ENCODE measurements at regions not wholly inside any gene's neighbourhood (a gene's known extent, or its start where the extent isn't known, plus 50 kb on each side); places are given as distances from the start of the nearest gene placed in this dataset.

- no peak for DNase-seq (ENCODE audit: low spot score in 2 of 2)
- no peak overlapping the region for H3K27ac Mint-ChIP-seq
- H3K4me3 Mint-ChIP-seq, result no peak overlapping the region
- no peaks in the 10 kb centered on the region for H3K27me3 Mint-ChIP-seq
- H3K4me1 Mint-ChIP-seq, result no peaks in the 10 kb centered on the region
- no peak for ATAC-seq (ENCODE audit: low read depth)
- peaks cover 14% of the 10 kb centered on the region for H3K36me3 Mint-ChIP-seq
- H3K9me3 Mint-ChIP-seq, result peaks cover 3% of the 10 kb centered on the region
Measured at GRCh38 chr16:72266836-72267235, 94.9 kb upstream of the PMFBP1 start.

- no peak overlapping the region for H3K27ac Mint-ChIP-seq
- no peak overlapping the region for H3K4me3 Mint-ChIP-seq
- peaks cover 3% of the 10 kb centered on the region for H3K9me3 Mint-ChIP-seq
- DNase-seq (ENCODE audit: low spot score in 2 of 2) (no peak), ATAC-seq (ENCODE audit: low read depth) (no peak)
- no peaks in the 10 kb centered on the region for H3K4me1 Mint-ChIP-seq
- H3K36me3 Mint-ChIP-seq, result peaks cover 12% of the 10 kb centered on the region
- no peaks in the 10 kb centered on the region for H3K27me3 Mint-ChIP-seq
Measured at GRCh38 chr16:72264771-72265170, 92.8 kb upstream of the PMFBP1 start.

GRCh38 chr16:72262711-72263110 is 90.8 kb upstream of the PMFBP1 start:
- no peak overlapping the region for H3K27ac Mint-ChIP-seq
- H3K4me1 Mint-ChIP-seq, result no peaks in the 10 kb centered on the region
- H3K36me3 Mint-ChIP-seq, result no peaks in the 10 kb centered on the region
- no peaks in the 10 kb centered on the region for H3K9me3 Mint-ChIP-seq
- no peaks in the 10 kb centered on the region for H3K27me3 Mint-ChIP-seq
- DNase-seq (ENCODE audit: low spot score in 2 of 2) (no peak), ATAC-seq (ENCODE audit: low read depth) (no peak)
- no peak overlapping the region for H3K4me3 Mint-ChIP-seq

- ATAC-seq (ENCODE audit: low read depth), result no peak
- no peaks in the 10 kb centered on the region for H3K36me3 Mint-ChIP-seq
- no peaks in the 10 kb centered on the region for H3K27me3 Mint-ChIP-seq
- H3K27ac Mint-ChIP-seq, result no peak overlapping the region
- DNase-seq (ENCODE audit: low spot score in 2 of 2), result no peak
- H3K9me3 Mint-ChIP-seq, result no peaks in the 10 kb centered on the region
- H3K4me1 Mint-ChIP-seq, result no peaks in the 10 kb centered on the region
- no peak overlapping the region for H3K4me3 Mint-ChIP-seq
Measured at GRCh38 chr16:72261127-72261526, 89.2 kb upstream of the PMFBP1 start.

GRCh38 chr16:72256398-72257066 is 84.6 kb upstream of the PMFBP1 start:
- Mint-ChIP-seq H3K9me3 (no peaks in the 10 kb centered on the region), H3K4me1 (no peaks in the 10 kb centered on the region), H3K4me3 (no peak overlapping the region), H3K27ac (no peak overlapping the region), H3K27me3 (no peaks in the 10 kb centered on the region), H3K36me3 (no peaks in the 10 kb centered on the region)
- ATAC-seq (ENCODE audit: low read depth) (no peak), DNase-seq (ENCODE audit: low spot score in 2 of 2) (no peak)

GRCh38 chr16:72255786-72256185 is 83.8 kb upstream of the PMFBP1 start:
- DNase-seq (ENCODE audit: low spot score in 2 of 2) (no peak), ATAC-seq (ENCODE audit: low read depth) (no peak)
- H3K9me3 Mint-ChIP-seq, result no peaks in the 10 kb centered on the region
- no peaks in the 10 kb centered on the region for H3K4me1 Mint-ChIP-seq
- no peak overlapping the region for H3K4me3 Mint-ChIP-seq
- no peak overlapping the region for H3K27ac Mint-ChIP-seq
- H3K27me3 Mint-ChIP-seq, result no peaks in the 10 kb centered on the region
- H3K36me3 Mint-ChIP-seq, result no peaks in the 10 kb centered on the region

GRCh38 chr16:72247821-72248253 is 75.9 kb upstream of the PMFBP1 start:
- H3K27me3 Mint-ChIP-seq, result no peaks in the 10 kb centered on the region
- DNase-seq (ENCODE audit: low spot score in 2 of 2) (no peak), ATAC-seq (ENCODE audit: low read depth) (no peak)
- no peaks in the 10 kb centered on the region for H3K9me3 Mint-ChIP-seq
- H3K36me3 Mint-ChIP-seq, result no peaks in the 10 kb centered on the region
- no peak overlapping the region for H3K4me3 Mint-ChIP-seq
- no peaks in the 10 kb centered on the region for H3K4me1 Mint-ChIP-seq
- H3K27ac Mint-ChIP-seq, result no peak overlapping the region

- no peak for ATAC-seq (ENCODE audit: low read depth)
- no peak overlapping the region for H3K4me3 Mint-ChIP-seq
- H3K9me3 Mint-ChIP-seq, result no peaks in the 10 kb centered on the region
- DNase-seq (ENCODE audit: low spot score in 2 of 2), result no peak
- H3K27ac Mint-ChIP-seq, result no peak overlapping the region
- H3K27me3 Mint-ChIP-seq, result no peaks in the 10 kb centered on the region
- no peaks in the 10 kb centered on the region for H3K4me1 Mint-ChIP-seq
- no peaks in the 10 kb centered on the region for H3K36me3 Mint-ChIP-seq
Measured at GRCh38 chr16:72246423-72246822, 74.5 kb upstream of the PMFBP1 start.

GRCh38 chr16:72244853-72245252 is 72.9 kb upstream of the PMFBP1 start:
- no peak overlapping the region for H3K4me3 Mint-ChIP-seq
- H3K27me3 Mint-ChIP-seq, result no peaks in the 10 kb centered on the region
- DNase-seq (ENCODE audit: low spot score in 2 of 2) (no peak), ATAC-seq (ENCODE audit: low read depth) (no peak)
- no peaks in the 10 kb centered on the region for H3K9me3 Mint-ChIP-seq
- no peaks in the 10 kb centered on the region for H3K4me1 Mint-ChIP-seq
- H3K27ac Mint-ChIP-seq, result no peak overlapping the region
- H3K36me3 Mint-ChIP-seq, result no peaks in the 10 kb centered on the region

- H3K9me3 Mint-ChIP-seq, result no peaks in the 10 kb centered on the region
- no peak overlapping the region for H3K4me3 Mint-ChIP-seq
- H3K36me3 Mint-ChIP-seq, result no peaks in the 10 kb centered on the region
- no peak for DNase-seq (ENCODE audit: low spot score in 2 of 2)
- no peaks in the 10 kb centered on the region for H3K4me1 Mint-ChIP-seq
- H3K27ac Mint-ChIP-seq, result no peak overlapping the region
- no peak for ATAC-seq (ENCODE audit: low read depth)
- no peaks in the 10 kb centered on the region for H3K27me3 Mint-ChIP-seq
Measured at GRCh38 chr16:72243621-72244020, 71.7 kb upstream of the PMFBP1 start.

GRCh38 chr16:72242757-72243156 is 70.8 kb upstream of the PMFBP1 start:
- DNase-seq (ENCODE audit: low spot score in 2 of 2), result no peak
- ATAC-seq (ENCODE audit: low read depth), result no peak
- no peak overlapping the region for H3K4me3 Mint-ChIP-seq
- no peak overlapping the region for H3K27ac Mint-ChIP-seq
- H3K9me3 Mint-ChIP-seq, result no peaks in the 10 kb centered on the region
- peaks cover 1% of the 10 kb centered on the region for H3K36me3 Mint-ChIP-seq
- H3K27me3 Mint-ChIP-seq, result no peaks in the 10 kb centered on the region
- no peaks in the 10 kb centered on the region for H3K4me1 Mint-ChIP-seq

GRCh38 chr16:72241930-72242329 is 70.0 kb upstream of the PMFBP1 start:
- no peaks in the 10 kb centered on the region for H3K9me3 Mint-ChIP-seq
- no peaks in the 10 kb centered on the region for H3K4me1 Mint-ChIP-seq
- ATAC-seq (ENCODE audit: low read depth) (no peak), DNase-seq (ENCODE audit: low spot score in 2 of 2) (no peak)
- no peak overlapping the region for H3K27ac Mint-ChIP-seq
- no peak overlapping the region for H3K4me3 Mint-ChIP-seq
- H3K27me3 Mint-ChIP-seq, result no peaks in the 10 kb centered on the region
- peaks cover 3% of the 10 kb centered on the region for H3K36me3 Mint-ChIP-seq

- DNase-seq (ENCODE audit: low spot score in 2 of 2) (no peak), ATAC-seq (ENCODE audit: low read depth) (no peak)
- Mint-ChIP-seq H3K36me3 (peaks cover 3% of the 10 kb centered on the region), H3K9me3 (no peaks in the 10 kb centered on the region), H3K4me1 (no peaks in the 10 kb centered on the region), H3K27me3 (no peaks in the 10 kb centered on the region), H3K27ac (no peak overlapping the region), H3K4me3 (no peak overlapping the region)
Measured at GRCh38 chr16:72241008-72241407, 69.1 kb upstream of the PMFBP1 start.

GRCh38 chr16:72240466-72240865 is 68.5 kb upstream of the PMFBP1 start:
- no peak overlapping the region for H3K4me3 Mint-ChIP-seq
- H3K27ac Mint-ChIP-seq, result no peak overlapping the region
- no peak for DNase-seq (ENCODE audit: low spot score in 2 of 2)
- peaks cover 5% of the 10 kb centered on the region for H3K36me3 Mint-ChIP-seq
- no peaks in the 10 kb centered on the region for H3K27me3 Mint-ChIP-seq
- no peaks in the 10 kb centered on the region for H3K4me1 Mint-ChIP-seq
- ATAC-seq (ENCODE audit: low read depth), result no peak
- no peaks in the 10 kb centered on the region for H3K9me3 Mint-ChIP-seq

- no peaks in the 10 kb centered on the region for H3K9me3 Mint-ChIP-seq
- H3K27me3 Mint-ChIP-seq, result no peaks in the 10 kb centered on the region
- H3K27ac Mint-ChIP-seq, result no peak overlapping the region
- H3K4me1 Mint-ChIP-seq, result no peaks in the 10 kb centered on the region
- peaks cover 5% of the 10 kb centered on the region for H3K36me3 Mint-ChIP-seq
- H3K4me3 Mint-ChIP-seq, result no peak overlapping the region
- DNase-seq (ENCODE audit: low spot score in 2 of 2), result no peak
- ATAC-seq (ENCODE audit: low read depth), result no peak
Measured at GRCh38 chr16:72236866-72237265, 64.9 kb upstream of the PMFBP1 start.

Measured in memory B cell (primary cell).